HEK293T (cell line): ENCODE measurements at regions not wholly inside any gene's neighbourhood (a gene's known extent, or its start where the extent isn't known, plus 50 kb on each side); places are given as distances from the start of the nearest gene placed in this dataset.
"Not testable (repeated sequence)": the region's sequence is repeated elsewhere in the genome, so short reads cannot be mapped to it uniquely, and the experiment has no call there.

ENCODE experiments used
- CTCF ChIA-PET: fragments of 350-600 bp; formaldehyde crosslinking; extraction: SDS; loops from one replicate; lab custom pipeline; 2021; ENCODE audit warnings: antibody characterized with exemption, inconsistent platforms; lab: Yijun Ruan, JAX
- POLR2A ChIA-PET: fragments of 350-600 bp; formaldehyde crosslinking; extraction: SDS; loops from one replicate; lab custom pipeline; 2020; ENCODE audit warnings: antibody characterized with exemption, inconsistent platforms; lab: Yijun Ruan, JAX
- DNase-seq: peaks from one replicate; pipeline ENCODE4 v3.0.0; 2012; ENCODE audit warnings: mixed read lengths; ENCODE audit errors: extremely low spot score
- ARNT ChIP-seq: fragments of 450-650 bp; IDR thresholded peaks from 2 replicates; pipeline ENCODE4 v1.6.1; 2017; ENCODE audit warnings: mild to moderate bottlenecking
- BHLHE40 ChIP-seq: fragments of 450-650 bp; IDR thresholded peaks from 2 replicates; pipeline ENCODE4 v1.6.1; 2016; ENCODE audit warnings: mild to moderate bottlenecking, moderate library complexity, borderline replicate concordance
- CTBP1 ChIP-seq: fragments of 450-650 bp; IDR thresholded peaks from 2 replicates; pipeline ENCODE4 v1.6.1; 2016; ENCODE audit warnings: borderline replicate concordance
- ELF4 ChIP-seq: fragments of 450-650 bp; IDR thresholded peaks from 2 replicates; pipeline ENCODE4 v1.6.1; 2017; ENCODE audit warnings: antibody characterized with exemption
- FOXA1 ChIP-seq: fragments of 450-650 bp; IDR thresholded peaks from 2 replicates; pipeline ENCODE4 v1.6.1; 2016; ENCODE audit warnings: mild to moderate bottlenecking
- FOXK2 ChIP-seq: fragments of 450-650 bp; IDR thresholded peaks from 2 replicates; pipeline ENCODE4 v1.6.1; 2016; ENCODE audit warnings: mild to moderate bottlenecking
- FOXM1 ChIP-seq: fragments of 450-650 bp; IDR thresholded peaks from 2 replicates; pipeline ENCODE4 v1.6.1; 2017; ENCODE audit warnings: mild to moderate bottlenecking, borderline replicate concordance
- HDGF ChIP-seq: fragments of 450-650 bp; IDR thresholded peaks from 2 replicates; pipeline ENCODE4 v1.6.1; 2017; ENCODE audit warnings: antibody characterized with exemption, borderline replicate concordance
- L3MBTL2 ChIP-seq: fragments of 450-650 bp; conservative IDR thresholded peaks from 2 replicates; pipeline ENCODE4 v1.6.1; 2016; ENCODE audit warnings: mild to moderate bottlenecking
- LEF1 ChIP-seq: fragments of 450-650 bp; IDR thresholded peaks from 2 replicates; pipeline ENCODE4 v1.6.1; 2017; ENCODE audit warnings: mild to moderate bottlenecking, borderline replicate concordance
- NFRKB ChIP-seq: fragments of 450-650 bp; IDR thresholded peaks from 2 replicates; pipeline ENCODE4 v1.6.1; 2016; ENCODE audit warnings: mild to moderate bottlenecking, moderate library complexity
- SP1 ChIP-seq: fragments of 450-650 bp; IDR thresholded peaks from 2 replicates; pipeline ENCODE4 v1.6.1; 2017
- SUZ12 ChIP-seq: fragments of 450-650 bp; IDR thresholded peaks from 2 replicates; pipeline ENCODE4 v1.6.1; 2016; ENCODE audit warnings: mild to moderate bottlenecking
- TARDBP ChIP-seq: fragments of 450-650 bp; IDR thresholded peaks from 2 replicates; pipeline ENCODE4 v1.6.1; 2016
- ZNF384 ChIP-seq: fragments of 450-650 bp; IDR thresholded peaks from 2 replicates; pipeline ENCODE4 v1.6.1; 2016
- TF ChIP-seq, protein P1 (sequence below): fragments of 450-650 bp; IDR thresholded peaks from 2 replicates; pipeline ENCODE4 v1.6.1; 2016

DNA sequence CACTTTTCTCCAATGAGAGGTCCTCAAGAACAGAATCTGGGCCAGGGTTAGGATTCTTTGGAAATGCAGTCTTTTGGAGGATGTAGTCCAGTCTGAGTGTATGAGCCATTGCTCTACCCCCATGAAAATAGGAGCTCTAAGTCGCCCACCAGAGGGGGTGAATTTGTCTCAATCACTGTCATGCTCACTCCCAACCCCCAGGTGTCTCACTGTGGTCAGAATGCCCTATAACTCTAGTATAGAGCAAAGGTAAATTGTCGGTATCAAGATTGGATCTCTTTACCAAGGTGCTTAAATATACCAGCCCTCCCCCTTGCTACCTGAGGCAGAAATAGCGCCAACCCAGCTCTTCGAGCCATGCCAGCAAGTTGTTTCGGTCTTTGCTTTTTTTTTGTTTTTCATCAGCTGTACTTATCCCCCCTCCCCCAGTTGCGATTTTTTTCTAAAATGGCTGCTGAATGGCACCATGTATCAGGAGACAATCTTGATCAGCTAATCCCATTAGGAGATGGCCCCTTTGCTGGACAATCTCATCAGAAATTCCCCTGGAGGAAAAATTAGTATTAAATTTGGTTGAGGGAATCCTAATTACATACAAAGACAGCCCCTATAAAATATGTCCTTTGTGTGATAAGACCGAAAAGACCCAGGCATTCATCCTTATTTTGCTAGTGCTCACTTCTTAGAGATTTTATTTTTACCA, 130.7 kb downstream of the EBLN2 start:
- TF ChIP-seq ZNF384 (0 out of 2 replicates have a peak, but pooled peaks have one; percentile 13), L3MBTL2 (no peak)
- DNase-seq: peak; percentile 52
- POLR2A ChIA-PET: no interaction called here
- CTCF ChIA-PET: interaction anchor here (0.5 to 1.8 kb wide), 6 partner anchors 11 to 94 kb away, joined by 3 to 5 read pairs (median 4); no protein-coding TSS in a partner anchor

DNA sequence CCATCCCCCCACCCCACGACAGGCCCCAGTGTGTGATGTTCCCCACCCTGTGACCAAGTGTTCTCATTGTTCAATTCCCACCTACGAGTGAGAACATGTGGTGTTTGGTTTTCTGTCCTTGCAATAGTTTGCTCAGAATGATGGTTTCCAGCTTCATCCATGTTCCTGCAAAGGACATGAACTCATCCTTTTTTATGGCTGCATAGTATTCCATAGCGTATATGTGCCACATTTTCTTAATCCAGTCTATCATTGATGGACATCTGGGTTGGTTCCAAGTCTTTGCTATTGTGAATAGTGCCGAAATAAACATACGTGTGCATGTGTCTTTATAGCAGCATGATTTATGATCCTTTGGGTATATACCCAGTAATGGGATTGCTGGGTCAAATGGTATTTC, 132.5 kb downstream of the EBLN2 start:
- CTCF ChIA-PET, DNase-seq, POLR2A ChIA-PET: not testable (repeated sequence)

GRCh38 chr3:73197187-73197586, 135.7 kb downstream of the EBLN2 start:
- no peak for DNase-seq
- no peak for TF ChIP-seq FOXA1
- TF ChIP-seq LEF1: no peak
- ChIA-PET CTCF (interaction anchor here (0.6 kb wide), 1 partner anchor 39 kb away, joined by 3 read pairs; no protein-coding TSS in a partner anchor), POLR2A (no interaction called here)

DNA sequence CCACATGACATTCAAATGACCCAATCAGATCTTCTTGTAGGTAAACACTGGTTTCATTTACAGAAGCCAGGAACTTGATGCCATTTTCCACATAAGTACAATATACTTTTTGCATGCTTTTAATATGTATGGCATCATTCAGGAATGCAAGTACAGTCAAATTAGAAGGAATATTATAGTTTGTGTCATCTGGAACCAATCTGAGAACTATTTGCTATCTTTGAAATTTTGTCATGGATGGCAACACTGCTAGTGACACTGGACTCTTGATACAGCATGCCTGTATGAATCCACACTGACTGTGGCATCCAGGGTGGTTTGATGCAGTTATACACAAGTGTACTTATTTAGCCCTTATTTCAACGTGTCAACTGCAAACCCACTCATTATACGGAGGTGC, 141.6 kb downstream of the EBLN2 start:
- ChIA-PET CTCF (interaction anchor here (0.7 kb wide), 1 partner anchor 12 kb away, joined by 3 read pairs; no protein-coding TSS in a partner anchor), POLR2A (no interaction called here)
- TF ChIP-seq LEF1 (no peak), ARNT (no peak), BHLHE40 (no peak), TARDBP (no peak), L3MBTL2 (no peak), ZNF384 (no peak), FOXA1 (no peak)
- DNase-seq: no peak

DNA sequence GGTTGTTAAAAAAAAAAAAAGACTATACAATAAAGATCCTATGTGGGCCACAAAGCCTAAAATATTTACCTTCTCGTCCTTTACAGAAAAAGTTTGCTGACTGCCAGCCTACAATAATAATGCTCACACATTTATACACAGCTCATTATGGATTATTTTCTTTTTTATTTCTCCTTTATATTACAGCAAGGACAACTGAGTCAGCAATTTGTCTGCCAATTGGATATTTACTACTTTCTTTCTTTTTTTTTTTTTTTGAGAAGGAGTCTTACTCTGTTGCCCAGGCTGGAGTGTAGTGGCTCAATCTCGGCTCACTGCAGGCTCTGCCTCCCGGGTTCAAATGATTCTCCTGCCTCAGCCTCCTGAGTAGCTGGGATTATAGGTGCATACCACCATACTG, 142.2 kb downstream of the EBLN2 start:
- DNase-seq: no peak
- ChIA-PET POLR2A (no interaction called here), CTCF (interaction anchor here (0.7 kb wide), 1 partner anchor 12 kb away, joined by 3 read pairs; no protein-coding TSS in a partner anchor)
- no peak for TF ChIP-seq FOXA1
- TF ChIP-seq NFRKB: no peak
- TF ChIP-seq, protein P1, sequence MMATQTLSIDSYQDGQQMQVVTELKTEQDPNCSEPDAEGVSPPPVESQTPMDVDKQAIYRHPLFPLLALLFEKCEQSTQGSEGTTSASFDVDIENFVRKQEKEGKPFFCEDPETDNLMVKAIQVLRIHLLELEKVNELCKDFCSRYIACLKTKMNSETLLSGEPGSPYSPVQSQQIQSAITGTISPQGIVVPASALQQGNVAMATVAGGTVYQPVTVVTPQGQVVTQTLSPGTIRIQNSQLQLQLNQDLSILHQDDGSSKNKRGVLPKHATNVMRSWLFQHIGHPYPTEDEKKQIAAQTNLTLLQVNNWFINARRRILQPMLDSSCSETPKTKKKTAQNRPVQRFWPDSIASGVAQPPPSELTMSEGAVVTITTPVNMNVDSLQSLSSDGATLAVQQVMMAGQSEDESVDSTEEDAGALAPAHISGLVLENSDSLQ: no peak
- no peak for TF ChIP-seq LEF1

DNA sequence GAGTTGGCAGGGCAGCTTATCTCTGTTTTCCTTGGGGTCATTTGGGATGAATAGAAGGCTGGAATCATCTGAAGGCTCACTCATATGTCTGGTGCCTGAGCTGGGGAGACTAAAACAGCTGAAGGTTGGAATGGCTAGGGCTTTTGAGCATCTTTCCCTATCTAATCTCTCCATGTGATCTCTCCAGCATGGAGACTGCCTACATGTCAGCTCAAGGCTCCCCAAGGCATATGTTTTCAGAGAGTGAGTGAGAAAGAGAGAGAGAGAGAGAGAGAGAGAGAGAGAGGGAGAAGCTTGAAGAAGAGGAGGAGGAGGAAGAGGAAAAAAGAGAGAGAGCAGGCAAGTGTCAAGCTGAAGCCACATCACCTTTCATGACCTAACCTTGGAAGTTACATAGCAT, 143.4 kb downstream of the EBLN2 start:
- DNase-seq: no peak
- TF ChIP-seq ZNF384 (no peak), L3MBTL2 (no peak), HDGF (no peak), LEF1 (no peak), FOXK2 (no peak), CTBP1 (no peak), NFRKB (no peak)
- ChIA-PET POLR2A (interaction anchor here (0.6 kb wide), 1 partner anchor 156 kb away, joined by 3 read pairs; no protein-coding TSS in a partner anchor), CTCF (no interaction called here)

- DNase-seq: peak; percentile 23
- ChIA-PET CTCF (interaction anchor here (2.1 kb wide), 1 partner anchor 14 kb away, joined by 5 read pairs; no protein-coding TSS in a partner anchor), POLR2A (no interaction called here)
- TF ChIP-seq SP1 (no peak), TARDBP (no peak), LEF1 (no peak), HDGF (no peak), SUZ12 (no peak), NFRKB (no peak), L3MBTL2 (no peak)
- TF ChIP-seq, protein P1: peak; percentile 25; the same call in 1 of the 2 replicates
These were observed 144.6 kb downstream of the EBLN2 start for GRCh38 chr3:73206030-73206429.

- DNase-seq: no peak
- ChIA-PET POLR2A (no interaction called here), CTCF (interaction anchor here (2.1 kb wide), 1 partner anchor 16 kb away, joined by 5 read pairs; no protein-coding TSS in a partner anchor)
- no peak for TF ChIP-seq SUZ12
- TF ChIP-seq CTBP1: no peak
- no peak for TF ChIP-seq TARDBP
- TF ChIP-seq FOXM1: no peak
- TF ChIP-seq BHLHE40: no peak
- TF ChIP-seq NFRKB: no peak
- no peak for TF ChIP-seq L3MBTL2
- TF ChIP-seq HDGF: no peak
- no peak for TF ChIP-seq ELF4
- TF ChIP-seq, protein P1: no peak
These were observed 146.5 kb downstream of the EBLN2 start for GRCh38 chr3:73207946-73208440.
